A204.1 (cell line): ENCODE measurements at regions not wholly inside any gene's neighbourhood (a gene's known extent, or its start where the extent isn't known, plus 50 kb on each side); places are given as distances from the start of the nearest gene placed in this dataset.

Experiments used
- FAIRE-seq: peaks from 2 replicates; lab custom pipeline; 2012; peaks lifted over from hg19 to GRCh38; lab: Jason Lieb, UNC

DNA sequence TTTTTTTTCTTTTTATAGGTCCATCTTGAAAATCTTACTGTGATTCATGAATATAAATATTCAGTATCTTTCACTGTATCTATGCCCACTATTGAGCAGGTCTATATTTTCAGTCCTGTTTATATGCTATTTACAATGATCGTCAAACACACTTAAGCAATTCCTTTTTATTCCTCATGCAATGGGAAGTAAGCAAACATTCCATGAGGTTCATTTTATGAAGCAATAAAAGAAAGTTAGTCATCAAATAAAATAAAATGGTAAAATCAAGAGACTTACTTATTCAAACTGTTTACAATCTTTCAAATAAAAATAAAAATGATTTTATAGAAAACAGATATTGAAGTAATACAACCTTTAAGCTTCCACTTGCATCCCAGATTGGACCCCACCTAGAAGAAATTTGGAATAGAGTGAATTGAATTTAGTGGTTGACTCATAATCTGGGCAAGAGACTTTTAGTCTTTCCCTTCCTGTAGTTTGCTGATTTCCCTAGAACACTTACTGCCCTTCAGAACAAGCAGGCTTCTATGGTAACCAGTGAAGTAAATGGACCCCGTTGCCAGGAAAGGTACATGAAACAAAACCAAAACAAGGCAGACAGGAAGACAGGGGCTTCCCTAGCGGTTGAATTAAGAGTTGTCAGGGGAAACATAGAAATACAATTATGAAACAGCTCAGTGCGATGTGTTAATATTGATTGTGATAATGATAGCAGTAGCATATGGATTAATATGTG, 241.0 kb upstream of the ATP2B1 start:
- no peak for FAIRE-seq

DNA sequence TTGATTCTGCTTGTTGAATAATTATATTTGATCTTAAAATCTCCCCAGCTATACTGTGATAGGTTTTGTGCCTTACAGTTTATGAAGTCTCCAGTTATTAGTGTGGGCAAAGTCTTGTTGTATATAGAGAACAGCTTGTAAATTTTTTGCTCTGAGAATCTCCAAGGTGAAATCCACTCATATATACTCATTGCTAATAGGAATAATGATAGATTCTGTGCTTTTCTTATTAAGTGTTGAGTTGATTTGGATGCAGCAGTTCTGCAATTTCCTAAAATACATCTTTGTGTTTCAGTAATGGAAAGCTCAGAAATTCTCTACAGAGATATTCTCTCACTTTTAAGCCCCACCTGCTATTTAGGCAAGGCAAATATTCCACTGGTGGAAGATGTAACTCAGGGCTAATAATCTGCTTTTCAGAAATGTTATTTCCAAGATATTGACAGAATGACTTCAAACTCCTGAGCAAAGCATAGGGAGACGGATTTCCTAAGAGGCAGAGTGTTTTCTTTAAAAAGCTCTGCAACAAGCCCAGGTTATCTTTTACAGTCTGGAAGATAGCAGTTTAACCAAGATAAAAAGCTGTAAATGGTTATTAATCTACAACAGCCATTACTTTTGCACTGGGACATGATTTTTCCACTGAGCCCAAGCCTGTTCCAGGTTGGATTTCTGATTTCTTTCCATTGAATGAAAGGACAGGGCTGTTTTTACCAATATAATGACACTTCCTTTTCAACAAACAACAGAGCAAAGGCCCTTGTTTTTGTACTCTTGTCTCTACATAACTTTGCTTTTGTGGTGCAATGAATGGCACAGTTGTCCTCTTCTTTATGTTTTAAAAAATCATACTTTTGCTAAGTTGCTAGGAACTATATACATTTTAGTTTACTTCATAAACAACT, 239.9 kb upstream of the ATP2B1 start:
- no peak for FAIRE-seq

DNA sequence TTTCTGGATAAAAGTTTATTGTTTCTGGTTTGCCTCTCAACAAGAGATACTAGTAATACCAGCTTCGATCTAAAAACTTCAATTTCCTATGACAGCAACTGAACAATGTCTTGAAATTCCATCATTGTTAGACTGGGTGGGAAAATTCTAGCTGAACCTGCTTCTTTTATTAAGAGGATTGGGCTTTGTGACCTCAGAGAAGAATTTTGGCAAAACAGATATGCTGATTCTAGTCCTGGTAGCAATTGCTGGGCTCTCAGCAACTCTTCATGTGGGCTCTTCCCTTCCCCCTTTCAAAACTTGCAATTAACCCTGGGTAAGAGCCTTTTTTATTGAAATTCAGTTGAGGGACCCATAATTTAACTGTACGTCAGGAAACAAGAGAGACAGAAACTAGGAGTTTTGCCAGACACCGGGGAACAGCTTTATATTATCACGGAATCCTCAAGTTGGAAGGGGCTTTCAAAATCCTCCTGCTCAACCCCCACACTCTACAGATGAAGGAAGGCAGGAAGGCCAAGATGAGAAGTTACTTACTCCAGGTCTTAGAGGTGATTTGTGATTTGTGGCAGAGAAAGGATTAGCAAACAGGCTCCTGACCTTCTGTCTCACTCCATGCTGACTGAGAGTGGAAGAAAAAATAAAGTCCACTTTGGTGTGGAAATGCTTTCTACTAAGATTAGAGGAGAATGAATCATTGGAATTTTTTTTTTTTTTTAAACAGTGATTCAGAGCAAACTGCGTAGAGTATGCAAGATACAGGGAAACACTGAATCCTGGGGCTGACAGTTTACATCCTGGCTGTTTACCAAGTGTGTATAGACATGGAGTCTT, 239.0 kb upstream of the ATP2B1 start:
- FAIRE-seq: no peak

DNA sequence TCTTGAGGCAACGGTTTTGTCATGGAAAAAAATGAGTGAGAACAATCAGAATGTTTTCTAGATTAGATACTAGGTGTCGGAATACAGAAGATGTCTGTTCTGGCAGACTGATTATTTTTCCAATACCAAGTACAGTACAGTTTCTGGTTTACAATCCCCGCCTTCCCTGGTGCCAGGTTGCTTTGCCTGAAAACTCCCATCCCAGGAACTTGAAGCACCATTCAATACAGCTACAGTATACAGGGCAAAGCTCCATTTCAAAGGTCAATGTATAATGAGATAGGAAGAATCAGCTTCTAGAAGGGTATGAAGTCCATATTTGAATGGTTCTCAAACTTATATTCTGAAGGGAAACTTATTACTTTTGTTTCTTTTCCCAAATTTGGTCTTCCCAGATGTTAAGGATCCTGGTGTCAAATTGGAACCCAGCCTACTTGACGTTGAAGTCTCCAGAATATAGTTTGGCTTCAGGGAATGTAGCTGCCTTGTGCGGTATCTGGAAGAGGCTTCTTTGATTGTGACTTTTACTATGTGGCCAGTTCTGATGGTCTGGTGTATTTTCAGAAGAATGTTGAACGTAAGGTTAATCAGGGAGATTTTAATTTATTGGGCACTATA, 238.0 kb upstream of the ATP2B1 start:
- no peak for FAIRE-seq

DNA sequence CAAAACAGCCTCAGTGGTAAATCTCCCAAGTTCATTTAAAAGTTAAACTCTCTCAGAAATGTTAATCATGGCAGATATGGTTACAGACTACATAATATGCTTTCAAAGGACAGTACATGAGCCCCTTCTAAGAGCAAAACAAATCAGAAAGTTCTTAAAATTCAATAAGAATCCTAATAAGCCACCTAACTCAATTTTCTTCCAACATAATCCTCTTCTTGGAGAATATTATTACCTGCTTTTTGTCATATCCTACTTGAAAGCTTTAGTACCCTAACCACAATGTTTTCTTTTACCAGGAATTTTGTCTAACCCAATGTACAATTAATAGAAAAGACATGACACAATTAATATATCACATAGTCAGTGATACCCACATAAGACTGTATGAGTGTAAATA, 236.5 kb upstream of the ATP2B1 start:
- no peak for FAIRE-seq

DNA sequence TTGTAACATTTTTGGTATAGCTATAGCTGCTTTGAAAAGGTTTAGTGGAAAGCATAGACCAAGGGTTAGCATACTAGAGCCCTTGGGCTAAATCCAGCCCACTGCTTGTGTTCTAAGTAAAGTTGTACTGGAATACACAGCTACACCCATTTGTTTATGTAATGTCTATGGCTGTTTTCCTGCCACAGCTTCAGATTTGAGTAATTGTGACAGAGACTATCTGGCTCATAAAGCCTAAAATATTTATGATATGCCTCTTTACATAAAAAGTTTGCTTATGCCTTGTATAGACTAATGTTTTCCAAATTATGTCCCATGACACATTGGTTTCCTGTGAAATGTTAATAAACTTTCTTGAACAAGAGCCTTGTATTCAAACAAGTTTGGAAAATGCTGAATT, 234.8 kb upstream of the ATP2B1 start:
- no peak for FAIRE-seq

DNA sequence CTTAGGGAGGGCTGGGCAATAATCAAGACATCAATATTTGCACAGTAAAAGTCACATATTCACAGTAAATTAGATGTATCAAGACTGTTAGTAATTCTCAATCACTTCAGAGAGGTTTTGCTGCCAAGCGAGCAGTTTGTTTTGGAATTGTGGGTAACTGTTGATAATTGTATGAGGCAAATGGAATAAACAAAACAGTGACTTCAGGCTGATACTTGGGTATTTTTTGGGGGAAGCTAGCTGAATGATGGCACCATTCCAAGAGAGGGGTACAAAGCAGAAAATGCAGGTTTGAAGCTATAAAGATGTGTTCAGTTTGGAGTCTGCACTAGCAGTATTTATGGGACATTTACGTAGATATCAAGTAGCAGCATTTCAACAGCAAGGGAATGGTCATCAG, 232.8 kb upstream of the ATP2B1 start:
- FAIRE-seq: no peak

DNA sequence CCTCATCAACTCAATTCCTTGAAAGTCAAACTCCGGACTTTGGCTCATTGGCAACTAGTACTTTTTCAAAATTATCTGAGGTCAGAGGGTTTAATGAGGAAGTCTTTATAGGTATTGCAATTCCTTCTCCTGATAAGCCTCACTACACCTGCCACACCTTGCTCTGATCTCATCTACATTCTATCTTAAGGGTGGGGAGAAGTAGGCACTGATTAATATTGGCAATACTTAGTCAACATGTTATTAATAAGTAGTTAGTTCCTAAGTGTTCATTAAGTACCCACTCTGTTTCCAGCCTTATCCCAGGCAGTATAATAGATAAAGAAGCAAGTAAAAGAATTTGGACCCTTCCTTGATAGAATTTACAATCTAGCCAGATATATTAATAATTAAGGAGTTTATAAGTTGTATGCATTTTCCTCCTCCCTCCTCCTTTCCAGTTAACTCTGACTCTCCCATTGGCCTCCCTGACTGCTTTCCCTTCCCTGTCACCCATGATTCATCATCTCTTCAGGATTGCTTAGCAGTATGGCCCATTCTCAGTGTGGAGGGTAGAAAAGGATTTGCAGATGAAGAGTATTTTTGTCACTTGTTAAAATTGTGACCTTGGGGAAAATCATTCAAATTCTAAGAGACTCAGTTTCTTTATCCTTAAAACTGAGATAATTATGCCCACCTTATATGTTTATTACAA, 231.0 kb upstream of the ATP2B1 start:
- no peak for FAIRE-seq

DNA sequence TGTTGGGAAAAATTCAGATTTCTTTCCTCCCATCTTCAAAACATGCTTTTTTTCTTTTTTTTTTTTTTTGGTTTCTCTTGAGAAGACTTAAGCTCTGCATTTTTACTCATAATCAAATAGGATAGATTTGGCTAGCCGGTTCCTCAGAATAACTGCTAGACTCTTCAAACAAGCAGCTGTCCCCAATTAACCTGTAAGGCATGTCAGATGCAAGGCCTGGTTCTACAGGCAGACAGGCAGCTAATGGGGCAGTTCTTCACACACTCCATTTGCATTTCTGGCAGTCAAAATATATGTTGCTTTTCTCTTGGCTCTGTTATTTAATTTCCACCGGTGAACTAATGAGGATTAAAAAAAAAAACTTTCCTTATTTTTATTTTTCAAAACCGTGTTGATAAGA, 228.0 kb upstream of the ATP2B1 start:
- no peak for FAIRE-seq

DNA sequence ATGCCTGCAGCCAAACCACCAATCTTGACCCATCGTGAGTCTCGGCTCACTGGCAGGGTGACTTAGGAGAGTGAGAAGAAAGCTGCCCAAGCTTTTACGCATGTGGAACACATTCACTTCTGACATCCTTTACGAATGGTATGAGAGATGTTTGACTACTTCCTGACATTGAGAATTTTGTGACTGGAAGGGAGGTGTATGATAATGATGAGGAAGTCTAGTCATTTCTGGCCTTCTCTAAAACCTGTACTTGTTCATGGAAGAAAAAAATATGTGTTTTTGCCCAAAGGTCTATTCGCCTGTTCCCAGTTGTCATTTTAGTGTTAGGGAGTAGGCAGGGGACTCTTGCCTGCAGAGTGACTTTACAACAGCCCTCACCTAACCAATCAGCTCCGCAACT, 227.2 kb upstream of the ATP2B1 start:
- FAIRE-seq: no peak

DNA sequence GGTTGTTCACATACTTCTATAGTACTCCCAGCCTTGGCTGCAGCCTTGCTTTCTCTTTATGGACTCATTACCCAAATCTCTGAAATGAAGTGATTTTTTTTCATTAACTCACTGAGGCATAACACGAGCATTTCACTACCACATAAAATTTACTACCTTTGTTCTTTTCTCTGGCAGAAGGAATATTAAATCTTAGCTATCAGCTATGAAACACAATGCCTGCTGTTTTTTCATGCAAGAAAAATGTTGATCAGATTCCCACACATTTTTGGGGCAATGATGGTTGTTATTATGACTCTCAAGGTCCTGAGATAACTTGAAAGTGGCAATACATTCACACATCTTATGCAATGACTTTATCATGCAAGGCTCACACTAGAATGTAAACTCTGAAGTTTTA, 225.3 kb upstream of the ATP2B1 start:
- no peak for FAIRE-seq

DNA sequence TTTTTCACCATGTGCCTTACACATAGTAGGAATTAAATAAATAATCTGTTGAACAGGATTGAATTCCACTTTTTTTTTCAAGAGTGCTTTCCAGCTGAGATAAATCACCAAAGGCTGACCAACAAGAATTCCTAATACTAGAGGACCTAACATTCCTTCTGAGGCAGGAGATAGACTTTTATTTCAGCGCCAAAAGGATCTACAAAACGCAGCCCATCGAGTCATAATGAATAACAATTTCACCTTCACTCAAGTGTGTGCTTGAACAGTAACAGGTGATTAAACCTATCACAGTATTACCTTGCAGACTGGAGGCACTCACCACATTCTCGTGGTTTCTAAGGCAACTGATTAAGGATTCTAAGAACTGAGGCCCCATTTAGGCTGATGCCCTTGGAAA, 224.3 kb upstream of the ATP2B1 start:
- no peak for FAIRE-seq

DNA sequence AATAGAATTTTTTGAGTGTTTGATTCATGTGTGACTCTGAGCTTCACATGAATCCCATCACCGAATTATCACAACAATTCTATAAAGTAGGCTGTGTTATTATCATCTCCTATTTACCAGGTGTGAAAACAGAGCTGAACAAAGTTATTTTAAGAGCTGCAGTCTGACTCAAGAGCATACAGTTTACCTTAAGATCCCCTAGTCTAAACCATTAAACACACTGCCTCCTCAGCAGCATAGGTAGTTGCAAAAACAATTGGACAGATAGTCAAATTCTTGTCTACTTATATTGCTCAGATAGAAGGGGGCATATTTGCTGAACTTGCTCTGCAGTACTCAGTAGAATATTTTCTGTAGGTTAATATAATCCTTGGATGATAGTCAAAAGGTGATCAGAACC, 219.8 kb upstream of the ATP2B1 start:
- FAIRE-seq: no peak

DNA sequence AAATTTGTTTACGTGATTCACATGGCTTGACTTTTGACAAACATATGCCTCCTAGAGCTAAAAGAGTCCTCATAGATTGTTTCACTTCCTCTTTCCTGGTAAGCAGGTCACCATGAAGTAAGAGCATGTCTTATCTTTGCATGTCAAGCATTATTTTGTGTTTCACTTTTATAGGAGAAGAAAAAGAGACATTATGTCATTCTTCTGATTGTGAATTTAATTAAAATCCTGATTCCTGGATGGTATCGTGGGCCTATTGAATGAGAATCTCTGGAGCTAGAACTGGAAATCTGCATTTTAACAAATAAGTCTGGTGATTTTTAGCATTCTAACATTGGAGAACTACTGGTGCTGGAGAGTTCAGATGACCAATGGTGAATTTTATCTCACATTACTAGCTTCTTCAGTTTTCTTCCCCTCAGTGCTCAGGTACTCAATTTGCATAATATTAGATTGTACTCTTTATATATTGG, 218.6 kb upstream of the ATP2B1 start:
- no peak for FAIRE-seq

DNA sequence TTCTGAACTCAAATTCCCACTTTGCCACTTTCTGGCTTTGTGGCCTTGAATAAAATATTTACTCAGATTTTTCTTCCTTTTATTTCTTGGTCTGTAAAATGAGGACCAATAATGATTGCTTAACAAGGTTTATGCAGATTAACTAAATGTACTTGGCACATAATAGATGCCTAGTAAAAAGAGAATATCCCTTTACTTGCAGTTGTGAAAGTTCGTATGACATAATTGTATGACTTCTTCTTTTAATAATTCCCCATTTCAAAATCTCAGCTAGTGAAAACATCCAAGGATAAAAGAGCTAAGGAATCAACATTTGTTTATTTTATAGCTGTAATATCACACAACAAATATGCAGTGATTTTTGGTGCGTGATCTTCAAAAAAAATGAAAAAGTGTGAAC, 215.6 kb upstream of the ATP2B1 start:
- no peak for FAIRE-seq

DNA sequence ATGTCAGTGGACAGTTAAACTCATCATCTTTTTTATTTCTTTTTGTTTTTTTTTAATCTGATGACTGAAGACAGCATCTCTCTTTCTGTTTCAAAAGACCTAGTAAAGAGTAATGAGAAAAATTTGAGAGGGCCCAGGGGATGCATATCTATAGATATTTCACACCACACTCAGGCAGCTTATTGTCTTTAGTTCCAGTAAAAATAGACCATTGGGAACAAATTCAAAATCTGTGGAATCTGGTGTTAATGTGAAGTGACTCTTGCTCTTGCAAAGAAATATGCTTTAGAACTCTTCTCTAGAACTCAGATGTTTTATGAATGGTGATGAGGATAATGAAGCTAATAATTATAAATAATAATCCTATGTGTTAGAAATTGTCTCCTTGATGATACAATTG, 214.5 kb upstream of the ATP2B1 start:
- FAIRE-seq: no peak

DNA sequence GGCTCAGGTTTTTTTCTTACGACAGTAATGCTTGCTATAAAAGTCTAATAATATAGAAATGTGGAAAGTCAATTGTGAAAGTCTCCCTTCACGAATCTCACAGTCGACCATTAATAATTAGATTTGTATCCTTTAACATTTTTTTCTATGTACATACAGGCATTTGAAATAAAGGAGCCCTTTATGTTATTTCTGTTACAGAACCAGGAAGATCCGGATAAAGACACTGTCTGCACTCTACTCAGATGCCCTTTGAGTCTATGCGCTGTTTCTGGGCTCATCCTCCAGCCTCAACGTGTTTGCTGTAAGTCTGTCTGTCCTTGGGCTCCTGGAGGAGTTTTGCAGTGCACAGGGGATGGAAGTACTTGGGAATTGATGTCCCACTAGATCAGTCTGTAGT, 212.2 kb upstream of the ATP2B1 start:
- FAIRE-seq: no peak

DNA sequence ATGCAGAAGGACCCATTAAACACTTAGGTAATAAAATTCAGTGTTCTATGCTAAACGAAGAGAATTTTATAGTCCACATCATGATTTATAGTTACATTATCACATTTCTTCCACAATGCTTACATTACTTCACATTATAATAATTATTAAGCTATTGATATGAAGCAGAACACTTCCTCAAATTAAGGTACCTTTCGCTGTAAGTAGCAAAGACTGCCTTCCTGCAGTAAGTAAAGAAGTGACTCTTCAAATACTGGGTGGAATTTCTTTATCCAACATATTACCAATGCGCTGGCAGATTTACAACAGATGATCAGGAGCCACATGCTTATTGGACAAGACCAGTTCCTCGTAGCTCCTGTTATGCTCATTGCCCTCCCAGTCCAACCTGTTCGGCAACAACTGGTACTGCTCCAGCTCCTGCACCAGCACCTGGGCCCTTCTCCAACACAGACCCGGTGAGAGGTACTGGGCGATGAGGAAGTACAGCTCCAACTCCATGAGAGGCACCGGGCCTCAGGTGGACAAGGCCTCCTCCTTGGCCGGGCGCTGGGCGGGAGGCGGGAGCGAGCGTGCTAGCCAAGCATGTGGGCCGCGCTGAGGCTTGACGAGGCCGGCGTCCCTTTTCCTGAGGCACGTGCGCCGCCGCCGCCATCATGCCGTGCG, 210.7 kb upstream of the ATP2B1 start:
- no peak for FAIRE-seq

DNA sequence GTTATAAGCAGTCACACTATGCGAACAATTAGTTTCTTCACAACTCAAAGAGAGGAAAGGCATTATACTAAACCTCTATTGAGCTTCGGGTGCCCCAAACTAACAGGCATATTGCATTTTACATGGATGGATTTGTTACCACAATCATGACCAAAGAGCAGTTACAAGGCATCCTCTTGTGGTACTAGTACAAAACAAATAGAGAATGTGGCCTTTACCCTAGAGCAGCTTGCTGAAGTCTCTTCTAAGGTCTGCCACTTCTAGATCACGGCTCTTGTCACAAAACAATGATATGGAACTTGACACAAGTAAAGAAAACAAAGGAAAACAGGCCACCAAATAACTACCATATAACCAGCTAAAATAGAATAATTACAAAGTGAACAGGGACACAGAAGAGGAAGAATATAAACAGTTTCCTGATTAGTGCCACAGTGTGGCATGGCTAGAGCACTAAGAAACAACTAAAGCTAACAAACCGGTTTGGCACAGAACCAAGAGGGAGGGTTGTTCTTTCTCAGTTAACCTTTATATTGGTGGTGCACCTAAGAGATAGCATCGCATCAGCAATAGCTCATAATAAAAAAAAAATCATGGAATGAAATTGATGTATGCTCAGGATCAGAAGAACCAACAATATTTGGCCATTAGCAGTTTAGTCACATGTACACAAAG, 209.7 kb upstream of the ATP2B1 start:
- FAIRE-seq: no peak

DNA sequence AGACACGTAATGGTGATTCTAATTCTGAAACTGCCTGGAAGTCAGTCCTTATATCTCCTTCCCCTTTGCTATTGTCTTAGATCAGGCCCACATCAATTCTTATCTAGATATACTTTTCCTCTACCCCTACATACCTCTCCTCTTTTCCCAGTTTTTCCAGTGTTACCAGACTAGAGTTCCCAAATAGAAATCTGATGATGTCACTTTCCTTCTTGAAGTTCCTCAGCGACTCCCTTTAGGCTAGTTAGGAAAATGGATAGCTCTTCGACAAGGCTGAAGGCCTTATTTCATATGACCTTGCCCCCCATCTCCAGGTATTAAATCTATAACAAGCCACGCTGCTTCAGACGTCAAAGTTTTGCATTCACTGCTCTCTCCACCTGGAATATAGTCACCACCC, 201.1 kb upstream of the ATP2B1 start:
- FAIRE-seq: no peak

DNA sequence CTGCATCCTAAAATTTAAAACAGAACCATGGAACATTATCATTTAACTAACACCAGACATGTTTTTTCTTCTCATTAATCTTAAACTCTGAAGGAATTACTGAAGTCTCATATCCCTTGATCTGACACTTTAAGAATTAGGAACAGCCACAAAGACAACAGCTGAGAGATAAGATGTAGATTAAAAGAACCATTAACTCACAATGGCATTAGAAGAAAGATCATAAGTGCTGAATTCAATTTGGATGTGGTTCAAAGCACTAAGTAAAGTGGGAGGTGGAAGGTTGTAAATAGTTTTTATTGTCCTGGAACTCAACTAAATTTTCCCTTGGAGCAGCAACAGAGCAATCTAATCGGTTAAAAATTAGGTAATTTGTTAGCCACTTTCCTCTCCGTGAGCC, 199.0 kb upstream of the ATP2B1 start:
- no peak for FAIRE-seq
